Small intestine (tissue), 7 donors: ENCODE measurements at regions not wholly inside any gene's neighbourhood (a gene's known extent, or its start where the extent isn't known, plus 50 kb on each side); places are given as distances from the start of the nearest gene placed in this dataset.
A peak's percentile ranks its signal among the peaks of the same experiment; 100 is the strongest.

Experiments
- DNase-seq, 2 donors: peaks; one replicate each; pipeline versions ENCODE4 v3.0.0 to v3.0.0-alpha.2; 2013
- FAIRE-seq: peaks from 2 replicates; lab custom pipeline; 2012; peaks lifted over from hg19 to GRCh38; lab: Jason Lieb, UNC
- H3K27ac ChIP-seq, 3 donors: one replicate each; pipeline ENCODE4 v1.5.1; 2013; ENCODE audit warnings: low read length in 2 of 3, mild to moderate bottlenecking in 2 of 3, control low read depth in 1 of 3, inconsistent platforms in 1 of 3, low read depth in 1 of 3, moderate library complexity in 1 of 3
- H3K27me3 ChIP-seq, 3 donors: one replicate each; pipeline ENCODE4 v1.6.1; 2013; ENCODE audit warnings: low read length in 3 of 3, inconsistent platforms in 1 of 3; ENCODE audit not compliant: control insufficient read depth in 3 of 3, insufficient read depth in 3 of 3
- H3K36me3 ChIP-seq, 3 donors: one replicate each; pipeline ENCODE4 v1.6.1; 2013; ENCODE audit warnings: low read length in 3 of 3, inconsistent platforms in 1 of 3, low read depth in 1 of 3, mild to moderate bottlenecking in 1 of 3, moderate library complexity in 1 of 3; ENCODE audit not compliant: control insufficient read depth in 3 of 3, insufficient read depth in 2 of 3
- H3K4me1 ChIP-seq, 3 donors: one replicate each; pipeline ENCODE4 v1.6.1; 2013; ENCODE audit warnings: low read length in 2 of 3, inconsistent platforms in 1 of 3, low read depth in 1 of 3, mild to moderate bottlenecking in 1 of 3, moderate library complexity in 1 of 3; ENCODE audit not compliant: control insufficient read depth in 3 of 3, insufficient read depth in 2 of 3
- H3K4me3 ChIP-seq, 3 donors: one replicate each; pipeline ENCODE4 v1.5.1; 2013; ENCODE audit warnings: low read length in 3 of 3, control low read depth in 1 of 3, inconsistent platforms in 1 of 3, low read depth in 1 of 3, mild to moderate bottlenecking in 1 of 3, moderate library complexity in 1 of 3
- H3K9me3 ChIP-seq, 2 donors: one replicate each; pipeline ENCODE4 v1.6.1; 2013; ENCODE audit warnings: low read depth in 1 of 2, low read length in 1 of 2; ENCODE audit not compliant: control insufficient read depth in 2 of 2, insufficient read depth in 1 of 2
- WGBS, 3 donors: extraction: QIAGEN DNeasy Blood & Tissue Kit; methylation state at CpG; one replicate each; pipeline ENCODE4 v1.1.7; 2013; 5-methylcytosine and 5-hydroxymethylcytosine counted together
- donor health status: healthy with polysubstance abuse.
- donor health status: control.
- donor health status: control.
- donor health status: Bipolar disorder and iron deficiency.
- donor health status: healthy.

DNA sequence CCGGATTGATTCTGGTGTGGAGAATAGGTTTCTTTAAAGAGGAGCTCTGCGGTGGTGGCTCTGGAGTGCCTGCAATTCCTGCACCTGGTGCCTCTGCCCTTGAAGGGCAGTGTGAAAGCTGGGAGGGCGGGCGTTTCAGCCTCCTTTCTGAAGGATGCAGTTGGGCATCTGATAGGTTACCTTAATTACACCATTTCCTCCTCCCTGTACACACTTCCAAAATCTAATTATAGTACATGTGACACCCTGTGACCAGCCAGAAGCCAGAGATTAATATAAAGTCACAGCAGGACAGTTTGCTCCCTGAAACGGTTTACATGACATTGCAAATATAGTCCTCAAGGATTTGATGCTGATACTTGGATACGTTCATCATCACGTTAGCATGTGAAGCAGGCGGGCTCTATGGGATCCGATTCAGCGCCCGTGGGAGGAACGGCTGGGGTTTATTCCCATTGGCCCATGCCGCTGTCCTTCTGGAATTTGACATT, 548.2 kb downstream of the QKI start:
- DNase-seq (no peak), FAIRE-seq (no peak)
- no peaks in the 10 kb centered on the region for H3K36me3 ChIP-seq
- no peak overlapping the region for H3K4me3 ChIP-seq
- no peak overlapping the region for H3K27ac ChIP-seq
- H3K9me3 ChIP-seq: no peaks in the 10 kb centered on the region
- no peaks in the 10 kb centered on the region for H3K27me3 ChIP-seq
- 88 to 92% (median 88%) methylated on average over 13 of the region's 13 CpGs for WGBS, 3 donors
- peaks cover 0 to 3% (median 0%) of the 10 kb centered on the region in 3 donors for H3K4me1 ChIP-seq

DNA sequence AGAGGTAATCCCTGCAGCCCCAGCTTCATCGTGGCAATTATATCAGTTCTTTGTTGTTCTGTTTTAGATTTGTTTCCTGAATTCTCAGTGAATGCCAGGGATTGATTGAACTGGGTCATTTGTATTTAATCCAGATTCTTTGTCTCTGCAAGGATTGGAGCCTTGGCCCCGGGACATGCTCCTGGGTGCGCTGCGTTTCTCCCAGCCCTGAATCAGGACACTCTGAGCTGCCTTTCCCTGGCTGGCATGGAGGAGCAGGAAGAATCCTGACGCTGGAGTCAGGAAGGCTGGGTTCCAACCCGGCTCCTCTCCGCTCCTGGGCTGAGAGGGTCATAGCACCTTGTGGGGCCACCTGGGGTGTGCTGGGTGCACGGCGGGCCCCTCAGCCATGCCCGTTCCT, 545.6 kb downstream of the QKI start:
- 82 to 86% (median 84%) methylated on average over 10 of the region's 10 CpGs for WGBS, 3 donors
- Histone ChIP-seq H3K9me3 (no peaks in the 10 kb centered on the region), H3K4me3 (no peak overlapping the region), H3K27ac (no peak overlapping the region), H3K36me3 (no peaks in the 10 kb centered on the region), H3K27me3 (no peaks in the 10 kb centered on the region), H3K4me1 (no peaks in the 10 kb centered on the region)
- no peak for FAIRE-seq
- DNase-seq: no peak

DNA sequence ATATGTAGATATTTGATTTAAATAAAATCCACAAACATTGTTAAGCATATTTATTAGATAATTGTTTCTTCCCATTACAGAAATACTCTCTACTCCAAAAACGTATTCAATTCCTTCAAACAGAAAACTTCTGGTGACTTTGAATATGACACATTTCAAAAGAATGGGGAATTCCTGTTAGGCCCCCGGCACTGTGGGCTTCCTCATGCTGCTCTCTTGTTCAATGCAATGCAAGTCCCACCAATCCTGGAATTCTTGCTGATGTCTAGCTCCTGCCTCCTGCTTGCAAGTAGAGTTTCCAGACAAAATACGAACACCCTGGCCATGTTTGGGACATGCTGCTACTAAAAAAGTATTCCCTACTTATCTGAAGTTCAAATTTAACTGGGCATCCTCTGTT, 544.1 kb downstream of the QKI start:
- FAIRE-seq: no peak
- no peak overlapping the region for H3K27ac ChIP-seq

DNA sequence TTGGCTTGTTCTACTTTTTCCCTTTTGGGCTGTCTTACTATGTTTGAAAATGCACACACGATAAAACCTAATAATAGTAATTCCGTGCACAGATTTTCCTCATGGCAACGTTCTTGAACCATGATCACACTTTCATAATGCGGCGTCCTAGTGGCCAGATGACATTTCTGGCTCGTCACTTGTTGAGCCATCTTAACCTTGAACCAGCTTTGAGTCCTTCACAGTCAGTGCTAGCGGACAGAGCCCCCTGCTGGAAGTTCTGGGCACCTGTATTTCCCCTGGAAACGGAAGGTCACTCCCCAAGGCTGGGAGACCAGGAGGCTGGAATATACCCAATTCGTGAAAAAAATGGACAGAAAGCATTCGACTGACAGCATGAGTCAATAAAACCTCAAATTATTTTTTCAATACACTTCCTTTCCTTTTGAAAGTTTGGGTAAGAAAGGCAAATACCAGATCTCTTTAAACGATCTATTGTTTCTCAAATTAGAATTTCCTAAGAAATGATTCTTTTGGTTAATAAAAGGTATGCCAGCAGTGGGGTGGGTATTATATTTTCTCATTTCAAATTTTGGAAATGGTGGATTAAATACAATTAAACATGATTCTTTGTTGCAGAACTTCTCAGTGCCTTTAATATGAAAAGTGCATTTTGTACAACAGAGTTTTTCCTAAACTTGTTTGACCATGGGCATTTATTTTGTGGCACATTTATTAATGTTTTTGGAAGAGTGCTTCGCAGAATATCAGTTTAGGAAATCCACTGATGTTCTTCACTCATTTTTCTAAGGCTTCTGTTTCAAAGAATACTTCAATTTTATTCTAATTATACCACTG, 542.3 kb downstream of the QKI start:
- WGBS, 3 donors: 25 to 37% (median 28%) methylated on average over 12 of the region's 12 CpGs
- no peak for FAIRE-seq
- Histone ChIP-seq H3K9me3 (no peaks in the 10 kb centered on the region), H3K4me1 (no peaks in the 10 kb centered on the region), H3K27ac (no peak overlapping the region), H3K27me3 (peaks cover 0 to 2% (median 0%) of the 10 kb centered on the region in 3 donors), H3K4me3 (no peak overlapping the region), H3K36me3 (no peaks in the 10 kb centered on the region)
- DNase-seq: peak; percentile 16 to 41

More for the DNA sequence above, 544.1 kb downstream of the QKI start:
- Histone ChIP-seq H3K9me3 (no peaks in the 10 kb centered on the region), H3K4me3 (no peak overlapping the region), H3K36me3 (no peaks in the 10 kb centered on the region), H3K4me1 (no peaks in the 10 kb centered on the region), H3K27me3 (peaks cover 0 to 2% (median 0%) of the 10 kb centered on the region in 3 donors)
- 73 to 78% (median 77%) methylated on average over 3 of the region's 3 CpGs for WGBS, 3 donors
- DNase-seq: no peak

DNA sequence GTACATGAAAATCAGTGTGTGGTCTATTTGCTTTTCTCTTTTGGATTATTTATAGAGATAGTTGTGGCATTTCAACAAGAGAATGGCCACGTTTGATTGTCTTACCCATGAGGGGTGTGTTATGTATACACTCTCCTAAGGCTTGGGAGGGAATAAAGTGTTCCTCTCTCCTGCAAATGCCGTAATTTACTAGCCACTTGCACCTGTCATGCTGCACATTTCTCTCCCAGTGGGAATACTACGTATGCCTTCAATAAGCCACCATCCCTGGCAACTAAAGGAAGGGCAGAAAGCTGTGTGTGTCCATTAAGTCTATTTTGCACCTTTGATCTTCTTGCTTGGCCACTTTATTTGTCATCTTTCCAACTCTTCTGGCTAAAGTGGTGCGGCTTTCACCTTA, 541.2 kb downstream of the QKI start:
- H3K27ac ChIP-seq: no peak overlapping the region
- no peak overlapping the region for H3K4me3 ChIP-seq
- no peaks in the 10 kb centered on the region for H3K36me3 ChIP-seq
- no peaks in the 10 kb centered on the region for H3K9me3 ChIP-seq
- FAIRE-seq (no peak), DNase-seq (no peak)
- 66 to 82% (median 78%) methylated on average over 4 of the region's 4 CpGs for WGBS, 3 donors
- H3K4me1 ChIP-seq: no peaks in the 10 kb centered on the region
- H3K27me3 ChIP-seq: peaks cover 0 to 2% (median 0%) of the 10 kb centered on the region in 3 donors

DNA sequence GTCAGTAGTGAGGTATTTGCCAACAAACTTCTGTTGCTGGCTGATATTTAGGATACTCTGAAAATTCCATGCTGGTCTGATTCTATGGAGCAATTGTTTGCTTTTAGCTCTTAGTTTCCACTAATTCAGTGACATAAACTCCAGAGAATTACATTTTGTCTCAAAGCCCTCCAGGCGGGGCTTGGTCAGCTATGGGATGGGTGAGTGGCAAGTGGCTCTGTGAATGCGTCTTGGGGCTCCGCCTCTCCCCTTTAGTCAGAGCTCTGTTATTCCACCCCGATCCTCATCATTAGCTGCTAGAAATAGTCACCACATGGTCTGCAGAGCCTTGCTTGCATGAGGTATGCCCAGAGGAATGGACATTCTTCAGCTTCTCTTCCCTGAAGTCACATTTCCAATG, 540.6 kb downstream of the QKI start:
- no peak overlapping the region for H3K4me3 ChIP-seq
- no peak overlapping the region for H3K27ac ChIP-seq
- DNase-seq (no peak), FAIRE-seq (no peak)
- WGBS, 3 donors: 83 to 91% (median 86%) methylated on average over 4 of the region's 4 CpGs
- no peaks in the 10 kb centered on the region for H3K36me3 ChIP-seq
- no peaks in the 10 kb centered on the region for H3K4me1 ChIP-seq
- peaks cover 0 to 2% (median 0%) of the 10 kb centered on the region in 3 donors for H3K27me3 ChIP-seq
- H3K9me3 ChIP-seq: no peaks in the 10 kb centered on the region

DNA sequence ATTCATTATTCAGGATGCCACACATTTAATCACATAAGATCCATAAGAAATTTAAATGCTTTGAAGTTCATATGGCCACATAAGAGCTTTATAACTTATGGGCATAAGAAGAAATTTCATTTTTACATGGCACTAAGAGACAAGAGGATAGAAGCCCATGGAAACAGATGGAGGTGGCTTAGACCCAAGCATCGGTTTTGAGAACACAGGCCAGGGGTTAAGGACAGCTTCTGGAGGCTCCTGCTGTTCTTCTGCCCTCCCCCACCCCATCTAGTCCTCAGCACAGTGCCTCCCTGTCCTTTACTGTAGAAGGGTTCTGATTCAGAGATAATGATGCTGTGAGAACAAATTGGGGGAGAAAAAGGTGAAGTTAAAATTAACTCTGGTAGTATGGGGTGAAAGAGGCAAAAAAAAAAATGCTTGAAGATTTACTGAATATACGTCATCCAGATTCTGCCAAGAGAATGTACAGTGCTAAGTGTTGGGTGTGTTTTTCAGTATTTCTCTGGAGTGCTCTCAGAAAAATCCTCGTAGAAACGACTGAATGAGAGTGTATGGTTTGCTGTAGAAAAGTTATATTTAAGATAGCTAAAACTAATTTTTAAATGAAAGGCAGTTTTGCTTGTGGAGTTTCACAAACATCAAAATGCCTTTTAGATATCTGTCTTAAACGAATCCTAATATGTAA, 539.7 kb downstream of the QKI start:
- DNase-seq (no peak), FAIRE-seq (no peak)
- Histone ChIP-seq H3K9me3 (no peaks in the 10 kb centered on the region), H3K27me3 (peaks cover 0 to 2% (median 0%) of the 10 kb centered on the region in 3 donors), H3K36me3 (no peaks in the 10 kb centered on the region), H3K4me1 (no peaks in the 10 kb centered on the region), H3K27ac (no peak overlapping the region), H3K4me3 (no peak overlapping the region)
- WGBS, 3 donors: 62 to 77% (median 70%) methylated on average over 5 of the region's 5 CpGs

DNA sequence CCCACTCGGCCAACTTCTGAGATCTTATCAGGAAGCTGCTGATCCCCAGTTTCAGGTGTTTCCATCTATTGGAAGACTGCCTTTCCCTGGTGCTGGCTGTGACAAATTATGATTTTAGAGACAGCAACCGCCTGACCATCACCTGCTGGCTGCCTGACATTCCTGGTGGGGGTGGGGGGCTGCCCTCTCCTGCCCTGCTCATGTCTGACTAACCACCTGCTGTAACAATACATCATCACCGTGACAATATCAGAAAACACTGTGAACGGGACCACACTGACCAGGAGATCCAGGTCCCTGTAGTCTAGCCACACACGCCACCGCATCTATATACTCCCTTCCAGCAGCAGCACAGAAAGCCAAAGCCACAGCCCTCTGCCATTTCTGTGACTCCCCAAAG, 537.5 kb downstream of the QKI start:
- H3K27ac ChIP-seq: no peak overlapping the region
- peaks cover 0 to 2% (median 0%) of the 10 kb centered on the region in 3 donors for H3K27me3 ChIP-seq
- WGBS, 3 donors: 83 to 90% (median 88%) methylated on average over 6 of the region's 6 CpGs
- H3K36me3 ChIP-seq: no peaks in the 10 kb centered on the region
- no peaks in the 10 kb centered on the region for H3K9me3 ChIP-seq
- FAIRE-seq (no peak), DNase-seq (no peak)
- H3K4me1 ChIP-seq: no peaks in the 10 kb centered on the region
- H3K4me3 ChIP-seq: no peak overlapping the region
